ENCODE measurements at regions not wholly inside any gene's neighbourhood (a gene's known extent, or its start where the extent isn't known, plus 50 kb on each side); places are given as distances from the start of the nearest gene placed in this dataset.

- DNase-seq (ENCODE audit: low spot score): no peak
- H3K27ac Mint-ChIP-seq (ENCODE audit: unreplicated experiment): no peak overlapping the region
- H3K4me3 Mint-ChIP-seq (ENCODE audit: unreplicated experiment): no peak overlapping the region
- H3K36me3 Mint-ChIP-seq (ENCODE audit: low read depth): no peaks in the 10 kb centered on the region
- peaks cover 1% of the 10 kb centered on the region for H3K27me3 Mint-ChIP-seq (ENCODE audit: low read depth)
- no peak for TF ChIP-seq CTCF (IDR thresholded peaks at IDR 0.05)
- peaks cover 3% of the 10 kb centered on the region for H3K9me3 Mint-ChIP-seq (ENCODE audit: low read depth)
- H3K4me1 Mint-ChIP-seq (ENCODE audit: low read depth): no peaks in the 10 kb centered on the region
Measured at GRCh38 chr13:60716313-60716712, 319.3 kb downstream of the TDRD3 start.

- no peaks in the 10 kb centered on the region for H3K27me3 Mint-ChIP-seq (ENCODE audit: low read depth)
- no peaks in the 10 kb centered on the region for H3K4me1 Mint-ChIP-seq (ENCODE audit: low read depth)
- DNase-seq (ENCODE audit: low spot score): no peak
- H3K36me3 Mint-ChIP-seq (ENCODE audit: low read depth): no peaks in the 10 kb centered on the region
- TF ChIP-seq CTCF (IDR thresholded peaks at IDR 0.05): no peak
- no peak overlapping the region for H3K27ac Mint-ChIP-seq (ENCODE audit: unreplicated experiment)
- H3K9me3 Mint-ChIP-seq (ENCODE audit: low read depth): peaks cover 3% of the 10 kb centered on the region
- H3K4me3 Mint-ChIP-seq (ENCODE audit: unreplicated experiment): no peak overlapping the region
Measured at GRCh38 chr13:60707878-60708277, 310.9 kb downstream of the TDRD3 start.

GRCh38 chr13:60701895-60702294 is 304.9 kb downstream of the TDRD3 start:
- Mint-ChIP-seq H3K36me3 (ENCODE audit: low read depth) (no peaks in the 10 kb centered on the region), H3K4me3 (ENCODE audit: unreplicated experiment) (no peak overlapping the region), H3K27me3 (ENCODE audit: low read depth) (peaks cover 15% of the 10 kb centered on the region), H3K9me3 (ENCODE audit: low read depth) (no peaks in the 10 kb centered on the region), H3K27ac (ENCODE audit: unreplicated experiment) (no peak overlapping the region), H3K4me1 (ENCODE audit: low read depth) (no peaks in the 10 kb centered on the region)
- TF ChIP-seq CTCF (IDR thresholded peaks at IDR 0.05): no peak
- no peak for DNase-seq (ENCODE audit: low spot score)

GRCh38 chr13:60700994-60701393 is 304.0 kb downstream of the TDRD3 start:
- Mint-ChIP-seq H3K27ac (ENCODE audit: unreplicated experiment) (no peak overlapping the region), H3K4me3 (ENCODE audit: unreplicated experiment) (no peak overlapping the region), H3K9me3 (ENCODE audit: low read depth) (no peaks in the 10 kb centered on the region), H3K27me3 (ENCODE audit: low read depth) (peaks cover 22% of the 10 kb centered on the region), H3K4me1 (ENCODE audit: low read depth) (no peaks in the 10 kb centered on the region), H3K36me3 (ENCODE audit: low read depth) (no peaks in the 10 kb centered on the region)
- TF ChIP-seq CTCF (IDR thresholded peaks at IDR 0.05): no peak
- DNase-seq (ENCODE audit: low spot score): no peak

- Mint-ChIP-seq H3K27ac (ENCODE audit: unreplicated experiment) (no peak overlapping the region), H3K4me3 (ENCODE audit: unreplicated experiment) (no peak overlapping the region), H3K4me1 (ENCODE audit: low read depth) (no peaks in the 10 kb centered on the region), H3K9me3 (ENCODE audit: low read depth) (no peaks in the 10 kb centered on the region), H3K36me3 (ENCODE audit: low read depth) (no peaks in the 10 kb centered on the region), H3K27me3 (ENCODE audit: low read depth) (peaks cover 22% of the 10 kb centered on the region)
- no peak for TF ChIP-seq CTCF (IDR thresholded peaks at IDR 0.05)
- no peak for DNase-seq (ENCODE audit: low spot score)
Measured at GRCh38 chr13:60699636-60700035, 302.6 kb downstream of the TDRD3 start.

Measured in chondrocyte (in vitro differentiated cells).